ENCODE measurements at regions not wholly inside any gene's neighbourhood (a gene's known extent, or its start where the extent isn't known, plus 50 kb on each side); places are given as distances from the start of the nearest gene placed in this dataset.

DNA sequence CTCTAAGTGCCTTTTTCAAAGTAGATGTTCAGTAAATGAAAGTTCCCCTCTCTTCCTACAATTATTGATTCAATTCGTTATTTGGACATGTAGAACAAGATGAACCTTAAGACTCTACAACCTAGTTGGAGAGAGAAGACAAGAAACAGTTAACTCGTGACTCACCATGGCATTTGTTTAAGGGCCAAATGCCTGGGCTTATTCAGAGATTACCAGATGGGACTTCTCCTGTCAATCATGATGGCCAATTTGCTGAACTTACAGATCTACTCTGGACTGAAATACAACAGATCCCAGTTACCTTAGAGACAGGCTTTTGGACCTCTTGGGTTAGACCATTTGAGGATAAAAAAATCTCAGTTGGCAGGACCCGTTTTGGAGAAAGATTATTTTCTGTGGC is 93.5 kb downstream of the C1orf94 start:
- DNase-seq, result no peak
- H3K9me3 Mint-ChIP-seq, result no peaks in the 10 kb centered on the region
- no peak for ATAC-seq (replicated peaks)
- H3K36me3 Mint-ChIP-seq (ENCODE audit: insufficient read depth), result no peaks in the 10 kb centered on the region
- peaks cover 13 to 44% of the 10 kb centered on the region in 2 donors for H3K27me3 Mint-ChIP-seq
- no peaks in the 10 kb centered on the region for H3K4me1 Mint-ChIP-seq (ENCODE audit: low read depth in 2 of 2)
- H3K4me3 Mint-ChIP-seq, result no peak overlapping the region
- H3K27ac Mint-ChIP-seq, result no peak overlapping the region

DNA sequence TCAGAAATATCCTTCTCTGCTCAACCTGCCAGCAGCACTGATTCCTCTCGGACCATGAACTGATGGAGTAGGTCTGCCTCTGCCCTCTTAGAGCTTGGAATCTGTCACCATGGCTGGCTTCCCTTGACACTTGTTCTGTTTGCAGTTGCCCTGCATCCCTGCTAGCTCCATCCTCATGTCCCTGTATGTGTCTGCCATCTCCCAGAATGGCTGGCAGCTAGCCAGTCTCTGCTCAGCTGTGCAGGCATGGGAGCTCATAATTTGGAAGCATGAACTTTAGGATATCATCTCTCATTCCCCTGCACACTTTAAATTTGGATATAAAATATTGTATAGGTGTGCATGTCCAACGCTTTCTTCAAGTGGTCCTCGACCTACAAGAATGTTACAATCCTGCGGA is 95.4 kb downstream of the C1orf94 start:
- no peaks in the 10 kb centered on the region for H3K9me3 Mint-ChIP-seq

DNA sequence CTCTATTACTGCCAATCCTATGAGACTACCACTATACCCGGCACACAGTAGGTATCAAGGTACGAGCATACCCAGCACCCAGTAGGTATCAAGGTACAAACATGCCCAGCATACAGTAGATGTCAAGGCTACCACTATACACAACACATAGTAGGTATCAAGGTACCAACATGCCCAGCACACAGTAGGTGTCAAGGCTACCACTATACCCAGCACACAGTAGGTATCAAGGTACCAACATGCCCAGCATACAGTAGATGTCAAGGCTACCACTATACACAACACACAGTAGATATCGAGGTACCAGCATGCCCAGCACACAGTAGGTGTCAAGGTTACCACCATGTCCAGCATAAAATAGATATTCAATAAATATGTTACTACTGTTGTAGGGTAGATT is 98.4 kb downstream of the C1orf94 start:
- Mint-ChIP-seq H3K9me3 (no peaks in the 10 kb centered on the region), H3K27me3 (peaks cover 6 to 17% of the 10 kb centered on the region in 2 donors), H3K4me1 (ENCODE audit: low read depth in 2 of 2) (no peaks in the 10 kb centered on the region), H3K36me3 (ENCODE audit: insufficient read depth) (no peaks in the 10 kb centered on the region), H3K4me3 (no peak overlapping the region), H3K27ac (no peak overlapping the region)
- DNase-seq (no peak), ATAC-seq (replicated peaks) (no peak)

More for the DNA sequence above, 95.4 kb downstream of the C1orf94 start:
- no peak for DNase-seq
- no peak overlapping the region for H3K4me3 Mint-ChIP-seq
- H3K4me1 Mint-ChIP-seq (ENCODE audit: low read depth in 2 of 2), result no peaks in the 10 kb centered on the region
- H3K27ac Mint-ChIP-seq, result no peak overlapping the region
- ATAC-seq (replicated peaks), result no peak
- peaks cover 13 to 34% of the 10 kb centered on the region in 2 donors for H3K27me3 Mint-ChIP-seq
- no peaks in the 10 kb centered on the region for H3K36me3 Mint-ChIP-seq (ENCODE audit: insufficient read depth)

DNA sequence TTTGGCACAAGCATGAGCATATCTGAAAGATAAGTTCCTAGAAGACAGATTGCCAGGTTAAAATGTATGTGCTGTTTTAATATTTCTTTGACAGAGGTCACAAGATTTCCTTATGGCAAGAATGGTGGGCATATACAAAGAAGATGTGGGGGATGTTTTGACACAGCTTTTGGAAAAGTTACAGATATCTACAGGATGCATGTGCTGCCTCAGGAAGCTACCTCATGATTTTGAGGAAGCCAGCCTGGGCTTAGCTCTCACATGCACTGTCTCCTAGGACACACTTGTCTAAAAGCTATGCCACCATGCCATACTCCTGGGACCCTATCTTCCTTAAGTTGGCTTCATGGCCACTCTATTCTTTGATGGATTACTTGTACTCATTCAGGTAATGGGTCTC is 99.9 kb downstream of the C1orf94 start:
- H3K27ac Mint-ChIP-seq, result no peak overlapping the region
- ATAC-seq (replicated peaks), result no peak
- H3K36me3 Mint-ChIP-seq (ENCODE audit: insufficient read depth), result no peaks in the 10 kb centered on the region

DNA sequence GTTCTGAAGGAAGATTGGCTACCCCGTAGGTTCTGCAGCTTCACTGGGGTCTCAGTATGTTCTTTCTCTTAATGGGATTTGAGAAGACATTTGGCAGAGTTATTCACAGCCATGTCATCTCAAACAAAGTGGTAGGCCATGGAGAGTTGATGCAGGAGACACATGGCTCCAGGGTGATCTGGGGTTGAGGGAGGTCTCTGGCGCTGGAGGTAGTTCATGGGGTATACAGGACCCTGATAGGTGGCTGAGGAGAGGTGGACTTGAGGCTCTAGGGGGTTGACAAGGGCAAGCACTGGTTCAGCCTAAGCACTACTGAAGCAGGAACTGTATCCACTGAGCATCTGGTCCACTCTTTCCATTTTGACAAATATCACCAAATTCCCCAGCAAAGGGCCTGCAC is 100.4 kb downstream of the C1orf94 start:
- Mint-ChIP-seq H3K4me1 (ENCODE audit: low read depth in 2 of 2) (no peaks in the 10 kb centered on the region), H3K4me3 (no peak overlapping the region), H3K9me3 (peaks cover 0 to under 1% of the 10 kb centered on the region in 2 donors), H3K36me3 (ENCODE audit: insufficient read depth) (no peaks in the 10 kb centered on the region), H3K27ac (no peak overlapping the region), H3K27me3 (peaks cover 14 to 21% of the 10 kb centered on the region in 2 donors)
- no peak for DNase-seq
- no peak for ATAC-seq (replicated peaks)

More for the DNA sequence above, 99.9 kb downstream of the C1orf94 start:
- Mint-ChIP-seq H3K9me3 (no peaks in the 10 kb centered on the region), H3K4me3 (no peak overlapping the region), H3K27me3 (peaks cover 13 to 23% of the 10 kb centered on the region in 2 donors), H3K4me1 (ENCODE audit: low read depth in 2 of 2) (no peaks in the 10 kb centered on the region)
- DNase-seq, result no peak

DNA sequence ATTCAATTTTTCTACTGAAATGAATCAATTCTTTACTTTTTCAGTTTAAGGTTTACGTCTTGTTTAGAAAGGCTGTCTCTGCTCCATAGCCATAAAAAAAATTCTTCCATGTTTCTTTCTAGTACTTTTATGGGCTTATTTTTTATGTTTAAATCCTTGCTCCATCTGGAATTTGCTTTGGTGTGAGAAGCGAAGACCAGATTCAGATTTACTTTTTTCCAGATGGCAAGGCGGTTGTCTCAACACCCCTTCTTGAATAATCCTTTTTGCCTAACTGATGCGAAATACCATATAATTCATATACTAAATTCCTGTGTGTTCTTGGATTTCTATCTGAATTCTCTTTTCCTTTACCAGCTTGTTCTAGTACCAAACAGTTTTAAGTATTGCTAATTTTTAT is 101.5 kb downstream of the C1orf94 start:
- peaks cover 0 to 7% of the 10 kb centered on the region in 2 donors for H3K9me3 Mint-ChIP-seq
- H3K27me3 Mint-ChIP-seq, result peaks cover 20 to 26% of the 10 kb centered on the region in 2 donors
- H3K4me3 Mint-ChIP-seq, result no peak overlapping the region
- H3K27ac Mint-ChIP-seq, result no peak overlapping the region
- no peaks in the 10 kb centered on the region for H3K36me3 Mint-ChIP-seq (ENCODE audit: insufficient read depth)
- no peak for DNase-seq
- no peak for ATAC-seq (replicated peaks)
- H3K4me1 Mint-ChIP-seq (ENCODE audit: low read depth in 2 of 2), result no peaks in the 10 kb centered on the region

DNA sequence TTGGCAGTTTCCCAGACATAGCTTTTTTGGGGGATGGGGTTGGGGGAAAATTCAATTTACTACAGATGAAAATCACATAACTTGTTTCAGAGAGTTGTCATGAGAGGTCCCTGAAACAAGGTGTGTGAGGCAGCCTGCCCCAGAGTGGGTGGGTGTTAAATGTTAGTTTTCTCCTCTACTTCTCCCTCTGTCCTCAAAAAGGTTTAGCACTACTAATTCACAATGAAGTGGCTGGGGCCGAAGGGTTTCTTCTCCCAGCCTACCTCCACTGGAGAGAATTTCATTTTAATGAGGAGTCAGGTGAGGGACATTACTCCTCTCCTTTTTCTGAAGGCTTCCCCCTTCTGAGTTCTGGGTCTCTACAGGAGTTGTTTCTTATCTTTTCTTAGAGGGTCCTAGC is 103.3 kb downstream of the C1orf94 start:
- Mint-ChIP-seq H3K27ac (no peak overlapping the region), H3K9me3 (peaks cover 0 to 7% of the 10 kb centered on the region in 2 donors), H3K4me3 (no peak overlapping the region), H3K4me1 (ENCODE audit: low read depth in 2 of 2) (no peaks in the 10 kb centered on the region), H3K27me3 (peaks cover 25 to 32% of the 10 kb centered on the region in 2 donors), H3K36me3 (ENCODE audit: insufficient read depth) (no peaks in the 10 kb centered on the region)
- no peak for DNase-seq
- ATAC-seq (replicated peaks), result no peak

DNA sequence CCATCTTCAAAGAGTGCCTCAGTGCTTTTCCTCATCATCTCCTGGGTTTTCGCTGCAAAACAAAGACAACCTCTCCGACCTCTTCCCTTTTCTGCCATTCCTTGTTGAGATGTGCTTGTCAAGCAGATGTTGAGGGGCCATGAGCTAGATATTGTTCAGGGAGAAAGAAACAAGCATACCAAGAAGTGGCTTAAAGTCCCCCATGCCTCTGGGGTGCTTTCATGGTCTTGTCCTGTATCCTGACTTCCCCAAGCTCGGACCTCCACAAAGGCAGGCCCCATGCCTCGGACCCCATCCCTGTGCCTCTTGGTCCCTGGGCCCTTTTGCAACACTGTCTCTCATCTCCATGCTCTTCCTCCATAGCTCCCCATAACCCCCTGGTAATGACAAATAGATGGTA is 103.8 kb downstream of the C1orf94 start:
- Mint-ChIP-seq H3K27me3 (peaks cover 28 to 37% of the 10 kb centered on the region in 2 donors), H3K9me3 (peaks cover 0 to 7% of the 10 kb centered on the region in 2 donors), H3K4me1 (ENCODE audit: low read depth in 2 of 2) (no peaks in the 10 kb centered on the region), H3K27ac (no peak overlapping the region), H3K36me3 (ENCODE audit: insufficient read depth) (no peaks in the 10 kb centered on the region), H3K4me3 (no peak overlapping the region)
- DNase-seq (no peak), ATAC-seq (replicated peaks) (no peak)

DNA sequence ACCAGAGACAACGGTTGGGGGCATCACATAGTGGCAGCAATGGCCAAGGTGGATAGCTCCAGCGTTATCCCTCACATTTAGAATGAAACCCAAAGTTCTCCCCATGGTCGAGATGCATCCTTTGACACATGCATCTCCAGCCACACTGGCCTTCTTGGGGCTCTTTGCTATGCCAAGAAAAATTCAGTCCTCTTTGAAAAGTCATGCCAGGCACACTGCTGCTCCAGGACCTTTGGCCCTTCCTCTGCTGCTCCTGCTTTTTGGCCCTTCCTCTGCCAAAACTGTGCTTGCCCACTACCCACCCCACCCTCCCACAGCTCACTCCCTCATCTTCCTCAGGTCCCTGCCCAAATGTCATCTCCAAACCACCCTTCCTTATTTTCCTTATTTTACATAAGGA is 106.4 kb downstream of the C1orf94 start:
- ATAC-seq (replicated peaks) (no peak), DNase-seq (no peak)
- Mint-ChIP-seq H3K27ac (no peak overlapping the region), H3K9me3 (peaks cover 0 to 7% of the 10 kb centered on the region in 2 donors), H3K36me3 (ENCODE audit: insufficient read depth) (no peaks in the 10 kb centered on the region), H3K4me1 (ENCODE audit: low read depth in 2 of 2) (no peaks in the 10 kb centered on the region), H3K27me3 (peaks cover 28 to 44% of the 10 kb centered on the region in 2 donors), H3K4me3 (no peak overlapping the region)

DNA sequence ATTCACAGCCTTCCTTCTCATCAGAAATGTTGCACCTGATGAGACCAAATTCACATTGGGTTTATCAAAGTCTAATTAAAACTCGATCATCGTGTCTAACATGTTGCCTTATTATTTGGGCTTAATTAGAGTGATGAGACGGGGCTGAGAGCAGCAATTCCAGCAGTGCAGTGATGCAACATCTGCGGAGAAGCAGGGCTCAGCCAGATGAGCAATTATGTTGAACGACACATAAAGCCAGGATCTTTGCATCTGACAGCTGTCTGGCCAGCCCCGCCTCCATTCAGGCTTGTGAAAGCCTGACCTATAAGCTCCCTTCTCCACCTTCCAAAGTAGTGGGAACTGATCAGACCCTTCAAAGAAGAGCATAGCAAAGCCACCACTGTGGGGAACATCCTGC is 109.8 kb downstream of the C1orf94 start:
- DNase-seq (no peak), ATAC-seq (replicated peaks) (no peak)
- Mint-ChIP-seq H3K9me3 (peaks cover 0 to 7% of the 10 kb centered on the region in 2 donors), H3K4me3 (no peak overlapping the region), H3K27me3 (peaks cover 21 to 30% of the 10 kb centered on the region in 2 donors), H3K4me1 (ENCODE audit: low read depth in 2 of 2) (no peaks in the 10 kb centered on the region), H3K27ac (no peak overlapping the region), H3K36me3 (ENCODE audit: insufficient read depth) (no peaks in the 10 kb centered on the region)

DNA sequence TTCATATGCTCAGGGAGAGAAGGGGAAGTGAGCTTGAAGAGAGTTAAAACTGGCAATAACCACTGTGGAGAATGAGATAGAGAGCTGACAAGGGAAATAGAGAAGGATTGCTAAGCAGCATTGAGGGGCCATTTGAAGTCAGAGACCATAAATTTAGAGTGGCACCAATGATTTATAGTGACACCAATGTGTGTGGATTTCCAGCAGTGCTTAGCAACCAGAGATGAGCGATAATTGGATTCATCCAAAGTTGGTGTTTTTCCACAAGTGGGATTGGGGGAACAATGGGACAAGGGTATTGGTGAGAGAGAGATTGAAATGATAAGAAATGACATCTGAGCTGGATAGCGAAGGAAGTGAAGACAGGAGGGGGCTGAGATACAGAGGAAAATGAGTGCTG is 114.1 kb downstream of the C1orf94 start:
- Mint-ChIP-seq H3K36me3 (ENCODE audit: insufficient read depth) (no peaks in the 10 kb centered on the region), H3K27ac (no peak overlapping the region), H3K27me3 (peaks cover 12 to 14% of the 10 kb centered on the region in 2 donors), H3K9me3 (no peaks in the 10 kb centered on the region), H3K4me3 (no peak overlapping the region), H3K4me1 (ENCODE audit: low read depth in 2 of 2) (no peaks in the 10 kb centered on the region)
- DNase-seq (no peak), ATAC-seq (replicated peaks) (no peak)

DNA sequence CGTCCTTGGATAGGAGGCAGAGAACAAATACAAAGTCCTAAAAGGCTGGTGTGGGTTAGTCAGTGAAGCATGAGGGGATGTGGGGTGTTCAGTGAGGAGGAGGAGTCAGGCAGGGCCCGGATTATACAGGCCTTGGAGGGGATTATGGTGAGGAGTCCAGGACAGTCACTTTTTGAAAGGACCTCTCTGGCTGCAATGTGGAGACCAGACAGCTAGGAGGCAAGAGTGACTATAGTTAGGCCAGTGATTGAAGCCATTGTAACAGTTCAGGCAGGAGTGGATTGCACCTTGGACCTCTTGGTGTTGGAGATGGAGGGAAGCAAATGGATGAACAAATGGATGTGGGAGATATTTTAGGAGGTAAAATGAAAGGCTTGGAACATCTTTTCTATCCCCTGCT is 115.8 kb downstream of the C1orf94 start:
- Mint-ChIP-seq H3K4me1 (ENCODE audit: low read depth in 2 of 2) (no peaks in the 10 kb centered on the region), H3K27me3 (peaks cover 9 to 14% of the 10 kb centered on the region in 2 donors), H3K9me3 (no peaks in the 10 kb centered on the region), H3K36me3 (ENCODE audit: insufficient read depth) (no peaks in the 10 kb centered on the region), H3K4me3 (no peak overlapping the region), H3K27ac (no peak overlapping the region)
- ATAC-seq (replicated peaks) (no peak), DNase-seq (no peak)

DNA sequence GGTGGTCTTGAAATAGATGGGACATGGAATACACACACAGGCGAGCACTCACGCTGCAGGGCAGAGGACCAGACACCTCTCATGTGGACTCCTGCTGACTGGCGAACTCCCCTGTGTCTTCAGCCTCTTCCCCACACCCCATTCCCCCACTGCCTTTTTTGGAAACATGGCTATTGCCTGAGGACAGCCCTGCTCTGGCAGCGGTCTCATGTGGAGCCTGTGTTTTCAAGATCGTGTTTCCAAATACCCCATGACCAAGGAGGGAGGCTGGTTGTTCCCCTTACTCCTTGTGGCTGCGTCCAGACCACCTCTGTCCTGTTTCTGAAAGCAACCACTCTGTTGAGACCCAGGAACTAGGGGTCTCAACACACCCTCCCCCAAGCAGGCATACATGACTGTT is 119.4 kb downstream of the C1orf94 start:
- Mint-ChIP-seq H3K4me1 (ENCODE audit: low read depth in 2 of 2) (no peaks in the 10 kb centered on the region), H3K4me3 (no peak overlapping the region), H3K27ac (no peak overlapping the region), H3K36me3 (ENCODE audit: insufficient read depth) (no peaks in the 10 kb centered on the region), H3K27me3 (peaks cover 9 to 14% of the 10 kb centered on the region in 2 donors), H3K9me3 (no peaks in the 10 kb centered on the region)
- ATAC-seq (replicated peaks), result no peak
- DNase-seq, result no peak

DNA sequence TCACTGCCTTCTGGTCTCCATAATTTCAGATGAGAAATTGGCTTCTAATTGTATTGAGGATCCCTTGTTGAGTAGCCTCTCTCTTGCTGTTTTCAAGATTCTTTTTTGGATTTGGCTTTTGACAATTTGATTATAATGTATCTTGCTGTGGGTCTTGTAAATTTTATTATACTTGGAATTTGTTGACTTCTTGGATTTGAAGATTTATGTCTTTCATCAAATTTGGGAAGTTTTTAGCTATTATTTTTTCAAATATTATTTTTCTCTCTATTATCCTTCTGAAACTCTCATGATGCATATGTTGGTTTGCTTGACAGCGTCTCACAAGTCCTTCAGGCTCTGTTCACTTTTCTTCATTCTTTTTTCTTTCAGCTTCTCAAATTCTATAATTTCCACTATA is 126.1 kb downstream of the C1orf94 start:
- peaks cover 23 to 28% of the 10 kb centered on the region in 2 donors for H3K27me3 Mint-ChIP-seq
- no peaks in the 10 kb centered on the region for H3K36me3 Mint-ChIP-seq (ENCODE audit: insufficient read depth)
- no peak overlapping the region for H3K27ac Mint-ChIP-seq
- DNase-seq (no peak), ATAC-seq (replicated peaks) (no peak)
- peaks cover 0 to 5% of the 10 kb centered on the region in 2 donors for H3K9me3 Mint-ChIP-seq
- no peak overlapping the region for H3K4me3 Mint-ChIP-seq
- H3K4me1 Mint-ChIP-seq (ENCODE audit: low read depth in 2 of 2), result no peaks in the 10 kb centered on the region

DNA sequence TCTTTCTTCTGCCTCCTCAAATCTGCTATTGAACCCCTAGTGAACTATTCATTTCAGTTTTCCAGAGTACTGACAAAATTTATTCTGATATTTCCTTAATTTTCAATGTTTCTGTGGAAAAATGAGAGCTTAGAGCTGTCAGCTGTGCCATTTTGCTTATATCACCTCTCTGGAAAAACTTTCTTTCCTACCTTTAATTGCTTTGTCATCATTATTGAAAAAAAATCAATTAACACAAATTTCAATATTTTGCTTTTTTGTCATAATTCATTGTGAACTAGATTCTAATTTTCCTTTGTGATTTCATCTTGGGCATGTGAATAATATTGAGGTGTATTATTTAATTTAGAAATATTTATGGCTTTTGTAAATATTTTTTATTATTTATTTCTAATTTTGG is 126.5 kb downstream of the C1orf94 start:
- Mint-ChIP-seq H3K4me3 (no peak overlapping the region), H3K4me1 (ENCODE audit: low read depth in 2 of 2) (no peaks in the 10 kb centered on the region), H3K27ac (no peak overlapping the region), H3K9me3 (peaks cover 0 to 5% of the 10 kb centered on the region in 2 donors), H3K27me3 (peaks cover 28% of the 10 kb centered on the region in 2 donors), H3K36me3 (ENCODE audit: insufficient read depth) (no peaks in the 10 kb centered on the region)
- ATAC-seq (replicated peaks), result no peak
- DNase-seq, result no peak
